HUES48 (cell line): ENCODE measurements at regions not wholly inside any gene's neighbourhood (a gene's known extent, or its start where the extent isn't known, plus 50 kb on each side); places are given as distances from the start of the nearest gene placed in this dataset.
A peak's percentile ranks its signal among the peaks of the same experiment; 100 is the strongest.

ENCODE experiments used
- H3K27ac ChIP-seq: one replicate; pipeline ENCODE4 v1.7.0; 2013; ENCODE audit warnings: low read depth, low read length, inconsistent platforms
- H3K27me3 ChIP-seq: 2 replicates; pipeline ENCODE4 v1.6.1; 2013; ENCODE audit warnings: mild to moderate bottlenecking, low read length; ENCODE audit not compliant: control insufficient read depth, insufficient read depth
- H3K36me3 ChIP-seq: 2 replicates; pipeline ENCODE4 v1.6.1; 2013; ENCODE audit warnings: low read length; ENCODE audit not compliant: control insufficient read depth, insufficient read depth
- H3K4me1 ChIP-seq: 2 replicates; pipeline ENCODE4 v1.6.1; 2013; ENCODE audit warnings: mild to moderate bottlenecking, low read length; ENCODE audit not compliant: control insufficient read depth, insufficient read depth
- H3K4me3 ChIP-seq: 2 replicates; pipeline ENCODE4 v1.5.1; 2013; ENCODE audit warnings: mild to moderate bottlenecking, low read depth, low read length
- H3K9ac ChIP-seq: 2 replicates; pipeline ENCODE4 v1.6.1; 2013; ENCODE audit warnings: mild to moderate bottlenecking, low read depth, low read length, moderate library complexity
- H3K9me3 ChIP-seq: 2 replicates; pipeline ENCODE4 v1.6.1; 2013; ENCODE audit warnings: low read length; ENCODE audit not compliant: control insufficient read depth, insufficient read depth

GRCh38 chr10:83945982-83946718 is 193.2 kb upstream of the GHITM start:
- Histone ChIP-seq H3K9ac (no peak overlapping the region), H3K27ac (no peak overlapping the region), H3K36me3 (no peaks in the 10 kb centered on the region), H3K9me3 (no peaks in the 10 kb centered on the region), H3K27me3 (peaks cover 67% of the 10 kb centered on the region), H3K4me3 (no peak overlapping the region), H3K4me1 (peaks cover 34% of the 10 kb centered on the region)

- Histone ChIP-seq H3K4me3 (no peak overlapping the region), H3K27ac (no peak overlapping the region), H3K27me3 (peaks cover 65% of the 10 kb centered on the region), H3K9me3 (no peaks in the 10 kb centered on the region), H3K4me1 (peaks cover 47% of the 10 kb centered on the region), H3K36me3 (no peaks in the 10 kb centered on the region), H3K9ac (no peak overlapping the region)
These were observed 187.0 kb upstream of the GHITM start for GRCh38 chr10:83952314-83952713.

DNA sequence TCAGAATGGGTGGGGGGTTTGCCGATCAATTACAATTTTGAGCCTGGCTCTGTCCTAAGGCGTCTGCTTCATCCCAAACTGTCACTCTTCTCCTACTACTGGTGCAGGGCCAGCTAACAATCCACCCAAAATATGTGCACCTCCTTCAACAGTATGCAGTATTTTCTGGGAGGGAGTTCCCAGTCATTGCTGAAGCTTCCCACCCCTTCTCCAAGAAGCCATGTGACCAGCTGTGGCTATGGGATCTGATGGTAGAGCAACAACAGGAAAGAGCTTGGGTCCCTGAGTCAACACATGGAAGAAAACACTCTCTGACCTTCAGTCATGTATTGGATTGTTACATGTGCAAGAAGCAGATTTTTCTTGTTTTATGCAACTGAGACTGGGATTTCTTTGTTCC is 185.7 kb upstream of the GHITM start:
- H3K4me3 ChIP-seq = no peak overlapping the region
- H3K27me3 ChIP-seq = peaks cover 58% of the 10 kb centered on the region
- no peaks in the 10 kb centered on the region for H3K9me3 ChIP-seq
- no peak overlapping the region for H3K27ac ChIP-seq
- no peaks in the 10 kb centered on the region for H3K36me3 ChIP-seq
- H3K4me1 ChIP-seq = peaks cover 58% of the 10 kb centered on the region
- no peak overlapping the region for H3K9ac ChIP-seq

DNA sequence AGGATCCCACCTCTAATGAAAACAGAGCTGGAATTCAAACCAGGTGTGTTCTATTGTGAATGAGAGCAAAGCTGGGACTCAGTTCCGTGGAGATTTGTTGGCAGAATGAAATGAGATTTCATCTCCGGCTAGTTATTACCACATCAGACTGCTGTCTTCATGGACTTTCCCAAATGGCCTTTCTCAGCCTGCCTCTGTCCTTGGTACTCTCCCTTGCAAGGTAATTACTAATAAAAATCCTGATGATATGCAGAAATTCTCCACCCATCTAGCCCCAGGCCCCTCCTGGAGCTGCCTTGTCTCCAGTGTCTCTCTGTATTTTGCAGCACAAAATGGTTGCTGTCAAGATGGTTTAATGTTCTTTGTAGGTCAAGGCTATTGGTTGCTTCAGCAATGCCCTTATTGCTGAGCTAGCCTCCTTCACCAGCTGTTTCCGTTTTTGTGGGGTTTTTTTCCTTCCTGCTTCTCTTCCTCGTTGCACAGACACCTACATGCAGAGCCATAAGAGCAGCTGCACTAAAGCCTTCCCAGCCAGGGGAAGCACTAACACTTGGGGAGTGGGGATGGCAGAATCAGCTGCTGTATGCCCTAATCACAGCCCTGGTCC is 185.0 kb upstream of the GHITM start:
- H3K4me1 ChIP-seq = peaks cover 53% of the 10 kb centered on the region

GRCh38 chr10:83955406-83955805 is 183.9 kb upstream of the GHITM start:
- no peak overlapping the region for H3K9ac ChIP-seq
- H3K36me3 ChIP-seq = no peaks in the 10 kb centered on the region
- H3K27me3 ChIP-seq = peaks cover 74% of the 10 kb centered on the region
- H3K9me3 ChIP-seq = no peaks in the 10 kb centered on the region
- no peak overlapping the region for H3K4me3 ChIP-seq
- no peak overlapping the region for H3K27ac ChIP-seq
- H3K4me1 ChIP-seq = peaks cover 46% of the 10 kb centered on the region

More for the DNA sequence above, 185.0 kb upstream of the GHITM start:
- peaks cover 63% of the 10 kb centered on the region for H3K27me3 ChIP-seq
- no peak overlapping the region for H3K27ac ChIP-seq
- no peaks in the 10 kb centered on the region for H3K36me3 ChIP-seq
- H3K4me3 ChIP-seq = no peak overlapping the region
- no peak overlapping the region for H3K9ac ChIP-seq
- no peaks in the 10 kb centered on the region for H3K9me3 ChIP-seq

- no peaks in the 10 kb centered on the region for H3K9me3 ChIP-seq
- H3K27ac ChIP-seq = peak overlapping the region; percentile 37
- H3K4me1 ChIP-seq = peaks cover 34% of the 10 kb centered on the region
- H3K4me3 ChIP-seq = no peak overlapping the region
- peaks cover 67% of the 10 kb centered on the region for H3K27me3 ChIP-seq
- H3K9ac ChIP-seq = no peak overlapping the region
- no peaks in the 10 kb centered on the region for H3K36me3 ChIP-seq
These were observed 182.0 kb upstream of the GHITM start for GRCh38 chr10:83957168-83957947.

DNA sequence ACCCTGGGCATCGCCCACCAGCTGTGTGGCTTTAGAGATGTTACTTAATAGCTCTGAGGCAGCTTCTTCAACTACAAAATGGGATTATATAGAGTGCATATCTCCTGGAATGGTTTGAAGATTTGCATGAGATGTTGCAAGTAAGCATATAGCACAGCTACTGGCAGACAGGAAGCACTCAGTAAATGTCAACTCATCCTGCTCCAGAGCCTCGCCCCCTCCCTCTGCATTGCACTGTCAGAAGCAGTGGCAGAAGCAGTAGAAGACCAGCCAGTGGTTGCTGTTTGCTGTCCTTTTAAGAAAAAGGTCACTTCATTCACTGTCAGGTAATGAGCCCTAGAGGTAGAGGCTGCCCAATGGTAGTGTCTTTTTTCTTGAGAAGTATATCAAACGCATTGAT is 180.0 kb upstream of the GHITM start:
- Histone ChIP-seq H3K9me3 (no peaks in the 10 kb centered on the region), H3K36me3 (no peaks in the 10 kb centered on the region), H3K27ac (no peak overlapping the region)

GRCh38 chr10:83960125-83960524 is 179.2 kb upstream of the GHITM start:
- Histone ChIP-seq H3K9ac (no peak overlapping the region), H3K27ac (no peak overlapping the region), H3K36me3 (no peaks in the 10 kb centered on the region), H3K9me3 (no peaks in the 10 kb centered on the region), H3K4me1 (peaks cover 21% of the 10 kb centered on the region), H3K27me3 (peaks cover 45% of the 10 kb centered on the region), H3K4me3 (no peak overlapping the region)

More for the DNA sequence above, 180.0 kb upstream of the GHITM start:
- Histone ChIP-seq H3K4me1 (peaks cover 20% of the 10 kb centered on the region), H3K4me3 (no peak overlapping the region), H3K9ac (no peak overlapping the region), H3K27me3 (peaks cover 53% of the 10 kb centered on the region)

DNA sequence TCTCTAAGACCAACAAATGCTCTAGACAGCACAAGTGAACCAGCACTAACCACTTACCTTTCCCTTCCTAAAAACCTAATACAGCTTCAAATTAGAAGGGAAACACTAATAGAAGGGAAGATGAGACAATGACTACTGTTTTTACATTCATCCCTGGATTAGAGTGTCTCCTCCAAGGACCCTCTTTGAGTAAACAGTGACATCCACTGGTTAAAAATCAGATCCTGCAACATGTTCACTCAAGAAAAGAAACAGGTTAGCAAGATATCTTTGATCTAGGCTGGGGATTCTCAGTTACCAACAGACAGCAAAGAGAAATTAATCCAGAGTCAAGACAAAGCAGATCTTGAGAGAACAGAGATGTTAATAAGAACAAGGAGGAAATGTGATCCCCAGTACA is 177.7 kb upstream of the GHITM start:
- Histone ChIP-seq H3K9me3 (no peaks in the 10 kb centered on the region), H3K36me3 (no peaks in the 10 kb centered on the region), H3K4me3 (no peak overlapping the region), H3K27me3 (peaks cover 30% of the 10 kb centered on the region), H3K9ac (no peak overlapping the region), H3K27ac (no peak overlapping the region), H3K4me1 (peaks cover 22% of the 10 kb centered on the region)

GRCh38 chr10:83963446-83963845 is 175.9 kb upstream of the GHITM start:
- no peak overlapping the region for H3K27ac ChIP-seq
- H3K9me3 ChIP-seq = no peaks in the 10 kb centered on the region
- H3K36me3 ChIP-seq = no peaks in the 10 kb centered on the region
- H3K27me3 ChIP-seq = peaks cover 22% of the 10 kb centered on the region
- H3K9ac ChIP-seq = no peak overlapping the region
- H3K4me3 ChIP-seq = no peak overlapping the region
- 0 out of 2 replicates have a peak, but pooled peaks cover 4% of the 10 kb centered on the region for H3K4me1 ChIP-seq

- Histone ChIP-seq H3K27ac (no peak overlapping the region), H3K4me1 (0 out of 2 replicates have a peak, but pooled peaks cover 4% of the 10 kb centered on the region), H3K9me3 (no peaks in the 10 kb centered on the region), H3K9ac (no peak overlapping the region), H3K4me3 (no peak overlapping the region), H3K36me3 (no peaks in the 10 kb centered on the region), H3K27me3 (peaks cover 1% of the 10 kb centered on the region; the same call in 1 of the 2 replicates)
These were observed 173.8 kb upstream of the GHITM start for GRCh38 chr10:83965473-83965872.
